ENCODE measurements at regions not wholly inside any gene's neighbourhood (a gene's known extent, or its start where the extent isn't known, plus 50 kb on each side); places are given as distances from the start of the nearest gene placed in this dataset.
"Not testable (repeated sequence)": the region's sequence is repeated elsewhere in the genome, so short reads cannot be mapped to it uniquely, and the experiment has no call there.

GRCh38 chr14:56057071-56057741 lies 61.0 kb upstream of the PELI2 start:
- no peak for DNase-seq

- no peak for DNase-seq
Observed at GRCh38 chr14:56057767-56058166, 60.4 kb upstream of the PELI2 start.

- no peak for DNase-seq
Observed at GRCh38 chr14:56059054-56059453, 59.2 kb upstream of the PELI2 start.

GRCh38 chr14:56061051-56061450 lies 57.2 kb upstream of the PELI2 start:
- DNase-seq: no peak

GRCh38 chr14:56063131-56063530 lies 55.1 kb upstream of the PELI2 start:
- no peak for DNase-seq

GRCh38 chr14:56064513-56064912 lies 53.7 kb upstream of the PELI2 start:
- DNase-seq: no peak

- not testable (repeated sequence) for DNase-seq
Observed at GRCh38 chr14:56065199-56065598, 53.0 kb upstream of the PELI2 start.

GRCh38 chr14:56065621-56066290 lies 52.5 kb upstream of the PELI2 start:
- no peak for DNase-seq
